Transverse colon (tissue), 3 donors: ENCODE measurements at regions not wholly inside any gene's neighbourhood (a gene's known extent, or its start where the extent isn't known, plus 50 kb on each side); places are given as distances from the start of the nearest gene placed in this dataset.
"Not testable (repeated sequence)": the region's sequence is repeated elsewhere in the genome, so short reads cannot be mapped to it uniquely, and the experiment has no call there.

Experiments
- CTCF ChIP-seq, 5 experiments: fragments of 200-600 bp in 3 of 5; fragments of 450-650 bp in 2 of 5; sonication (generic) in 3 of 5; IDR thresholded peaks; 1 replicate in 2 of 5; 2 replicates in 3 of 5; pipeline ENCODE4 v1.5.1; 2016 to 2017; ENCODE audit warnings: antibody characterized with exemption in 5 of 5, inconsistent platforms in 3 of 5, mild to moderate bottlenecking in 2 of 5, moderate library complexity in 1 of 5
- EP300 ChIP-seq: sonication (generic); formaldehyde crosslinking; IDR thresholded peaks from one replicate; pipeline ENCODE4 v1.6.1; 2017; ENCODE audit warnings: antibody characterized with exemption, low read depth
- POLR2A ChIP-seq: fragments of 450-650 bp; IDR thresholded peaks from one replicate; pipeline ENCODE4 v1.6.1; 2016; ENCODE audit warnings: antibody characterized with exemption, mild to moderate bottlenecking, moderate library complexity

GRCh38 chrX:95973456-95974095, 711.1 kb upstream of the DIAPH2 start:
- TF ChIP-seq CTCF (IDR thresholded peaks at IDR 0.05); POLR2A; EP300: not testable (repeated sequence)
